Keratinocyte (primary cell): ENCODE measurements at regions not wholly inside any gene's neighbourhood (a gene's known extent, or its start where the extent isn't known, plus 50 kb on each side); places are given as distances from the start of the nearest gene placed in this dataset.

ENCODE experiments used
- DNase-seq: peaks from one replicate; pipeline ENCODE4 v3.0.0-alpha.2; 2011; ENCODE audit warnings: low read depth, missing footprints, low spot score
- FAIRE-seq: peaks from 2 replicates; lab custom pipeline; 2011; peaks lifted over from hg19 to GRCh38; lab: Jason Lieb, UNC
- H2AFZ ChIP-seq: 2 replicates; pipeline ENCODE4 v1.6.0; 2012; ENCODE audit warnings: low read length, control low read depth, inconsistent platforms; ENCODE audit not compliant: control insufficient read depth
- H3K27ac ChIP-seq: 2 replicates; pipeline ENCODE4 v1.5.1; 2011; ENCODE audit warnings: low read length; ENCODE audit not compliant: control insufficient read depth, insufficient read depth
- H3K27me3 ChIP-seq: 3 replicates; pipeline ENCODE4 v1.6.0; 2011; ENCODE audit warnings: low read length; ENCODE audit not compliant: control insufficient read depth, insufficient read depth; ENCODE audit errors: extremely low read depth
- H3K36me3 ChIP-seq, 2 experiments: 2 replicates in 1 of 2; 3 replicates in 1 of 2; pipeline ENCODE4 v1.5.1; 2011; ENCODE audit warnings: low read length in 2 of 2, mild to moderate bottlenecking in 1 of 2; ENCODE audit not compliant: control insufficient read depth in 2 of 2, insufficient read depth in 2 of 2; ENCODE audit errors: extremely low read depth in 1 of 2
- H3K4me1 ChIP-seq: 3 replicates; pipeline ENCODE4 v1.5.1; 2011; ENCODE audit warnings: low read length; ENCODE audit not compliant: control insufficient read depth, insufficient read depth; ENCODE audit errors: extremely low read depth
- H3K4me2 ChIP-seq: 3 replicates; pipeline ENCODE4 v1.6.0; 2011; ENCODE audit warnings: low read depth, low read length; ENCODE audit not compliant: control insufficient read depth, insufficient read depth; ENCODE audit errors: extremely low read depth
- H3K4me3 ChIP-seq, 3 experiments: fragments of 200-600 bp in 1 of 3; sonication (generic) in 1 of 3; 2 replicates in 2 of 3; 3 replicates in 1 of 3; pipeline ENCODE4 v1.5.1; 2011 to 2016; ENCODE audit warnings: low read length in 3 of 3, mild to moderate bottlenecking in 3 of 3, control low read depth in 2 of 3, inconsistent platforms in 1 of 3, low read depth in 1 of 3, mixed read lengths in 1 of 3, mixed run types in 1 of 3, moderate library complexity in 1 of 3; ENCODE audit not compliant: control insufficient read depth in 2 of 3, insufficient read depth in 2 of 3; ENCODE audit errors: extremely low read depth in 1 of 3
- H3K79me2 ChIP-seq: 2 replicates; pipeline ENCODE4 v1.6.0; 2012; ENCODE audit warnings: low read length; ENCODE audit not compliant: control insufficient read depth, insufficient read depth
- H3K9ac ChIP-seq: 3 replicates; pipeline ENCODE4 v1.6.0; 2011; ENCODE audit warnings: low read length; ENCODE audit not compliant: control insufficient read depth, insufficient read depth; ENCODE audit errors: extremely low read depth
- H3K9me1 ChIP-seq: 3 replicates; pipeline ENCODE4 v1.6.0; 2011; ENCODE audit warnings: low read length; ENCODE audit not compliant: control insufficient read depth, insufficient read depth; ENCODE audit errors: extremely low read depth
- H3K9me3 ChIP-seq: 2 replicates; pipeline ENCODE4 v1.5.1; 2012; ENCODE audit warnings: low read depth, low read length; ENCODE audit not compliant: control insufficient read depth
- H4K20me1 ChIP-seq: 3 replicates; pipeline ENCODE4 v1.6.0; 2011; ENCODE audit warnings: low read length; ENCODE audit not compliant: control insufficient read depth, insufficient read depth; ENCODE audit errors: extremely low read depth
- CTCF ChIP-seq, 3 experiments: IDR thresholded peaks in 1 of 3; conservative IDR thresholded peaks in 1 of 3; optimal IDR thresholded peaks in 1 of 3; 2 replicates in 2 of 3; 3 replicates in 1 of 3; pipeline versions ENCODE3 to v1.5.1; 2011; ENCODE audit warnings: low read length in 3 of 3, mild to moderate bottlenecking in 3 of 3, moderate library complexity in 2 of 3, control low read depth in 1 of 3, inconsistent platforms in 1 of 3; ENCODE audit not compliant: insufficient read depth in 2 of 3; ENCODE audit errors: extremely low read depth in 1 of 3
- EZH2 ChIP-seq: IDR thresholded peaks from one replicate; pipeline ENCODE4 v1.6.1; 2012; ENCODE audit warnings: inconsistent platforms, mild to moderate bottlenecking, low read length, moderate library complexity
- dilution Hi-C: fragments of 300-500 bp; cut with MboI; formaldehyde crosslinking; loops from one replicate; pipeline ENCODE4 v1.7.0; 2020; ENCODE audit warnings: low sequenced_read_pairs; ENCODE audit not compliant: extremely low pct_ligation_motif_present

GRCh38 chr2:175462246-175462645 lies 280.7 kb upstream of the ATP5MC3 start:
- no peak overlapping the region for H2AFZ ChIP-seq
- H3K9me1 ChIP-seq: no peaks in the 10 kb centered on the region
- no peaks in the 10 kb centered on the region for H3K9me3 ChIP-seq
- TF ChIP-seq EZH2: no peak
- TF ChIP-seq CTCF (optimal IDR thresholded peaks at IDR 0.05 in 1 of 3, IDR thresholded peaks at IDR 0.05 in 1 of 3, conservative IDR thresholded peaks at IDR 0.05 in 1 of 3; ENCODE audit: extremely low read depth in 1 of 3, insufficient read depth in 2 of 3, low read length in 3 of 3): no peak
- no peaks in the 10 kb centered on the region for H3K79me2 ChIP-seq
- no peak for FAIRE-seq
- no peak for DNase-seq
- no peaks in the 10 kb centered on the region for H4K20me1 ChIP-seq
- no peak overlapping the region for H3K9ac ChIP-seq
- H3K36me3 ChIP-seq: no peaks in the 10 kb centered on the region
- no peaks in the 10 kb centered on the region for H3K27me3 ChIP-seq
- dilution Hi-C loops: no loop called here
- no peak overlapping the region for H3K27ac ChIP-seq
- no peak overlapping the region for H3K4me2 ChIP-seq
- H3K4me1 ChIP-seq: no peaks in the 10 kb centered on the region
- H3K4me3 ChIP-seq: no peak overlapping the region

GRCh38 chr2:175461839-175462238 lies 280.3 kb upstream of the ATP5MC3 start:
- dilution Hi-C loops: no loop called here
- no peaks in the 10 kb centered on the region for H3K36me3 ChIP-seq

More at GRCh38 chr2:175461839-175462238, 280.3 kb upstream of the ATP5MC3 start:
- no peak overlapping the region for H2AFZ ChIP-seq
- no peaks in the 10 kb centered on the region for H3K9me3 ChIP-seq
- no peak overlapping the region for H3K9ac ChIP-seq
- DNase-seq (no peak), FAIRE-seq (no peak)
- H3K79me2 ChIP-seq: no peaks in the 10 kb centered on the region
- no peak overlapping the region for H3K27ac ChIP-seq
- H3K4me1 ChIP-seq: no peaks in the 10 kb centered on the region
- no peaks in the 10 kb centered on the region for H3K27me3 ChIP-seq
- no peaks in the 10 kb centered on the region for H4K20me1 ChIP-seq
- H3K4me3 ChIP-seq: no peak overlapping the region
- H3K9me1 ChIP-seq: no peaks in the 10 kb centered on the region
- H3K4me2 ChIP-seq: no peak overlapping the region
- TF ChIP-seq EZH2: no peak
- TF ChIP-seq CTCF (optimal IDR thresholded peaks at IDR 0.05 in 1 of 3, IDR thresholded peaks at IDR 0.05 in 1 of 3, conservative IDR thresholded peaks at IDR 0.05 in 1 of 3; ENCODE audit: extremely low read depth in 1 of 3, insufficient read depth in 2 of 3, low read length in 3 of 3): no peak
